Left lobe of liver (tissue), 2 donors: ENCODE measurements at regions not wholly inside any gene's neighbourhood (a gene's known extent, or its start where the extent isn't known, plus 50 kb on each side); places are given as distances from the start of the nearest gene placed in this dataset.

Experiments used
- ATAC-seq: fragments of 200-7000 bp; cut with Tn5 transposase; one replicate; pipeline ENCODE4 v1.9.1; 2020; ENCODE audit warnings: mild to moderate bottlenecking, moderate library complexity
- DNase-seq: peaks from one replicate; pipeline ENCODE4 v3.0.0-alpha.2; 2020; ENCODE audit warnings: low spot score
- donor health status: DM: no; HTN: no; CAD: no; lungs with moderate emphysema.
- donor health status: DM: no; HTN: yes; CAD: no.

GRCh38 chr12:45666816-45667215, 62.7 kb upstream of the ARID2 start:
- DNase-seq (no peak), ATAC-seq (no peak)

- ATAC-seq, result no peak
- no peak for DNase-seq
These were observed 61.7 kb upstream of the ARID2 start for GRCh38 chr12:45667761-45668160.

GRCh38 chr12:45668641-45669040, 60.9 kb upstream of the ARID2 start:
- DNase-seq (no peak), ATAC-seq (no peak)

- ATAC-seq (no peak), DNase-seq (no peak)
These were observed 60.4 kb upstream of the ARID2 start for GRCh38 chr12:45669093-45669492.

- DNase-seq (no peak), ATAC-seq (peak; percentile 47)
These were observed 59.7 kb upstream of the ARID2 start for GRCh38 chr12:45669792-45670191.

- ATAC-seq (no peak), DNase-seq (no peak)
These were observed 59.0 kb upstream of the ARID2 start for GRCh38 chr12:45670346-45671065.

- DNase-seq (no peak), ATAC-seq (no peak)
These were observed 58.3 kb upstream of the ARID2 start for GRCh38 chr12:45671254-45671653.

GRCh38 chr12:45674181-45674977, 55.1 kb upstream of the ARID2 start:
- DNase-seq, result no peak
- no peak for ATAC-seq

- no peak for ATAC-seq
- DNase-seq, result no peak
These were observed 54.0 kb upstream of the ARID2 start for GRCh38 chr12:45675534-45675933.
